ENCODE measurements at regions not wholly inside any gene's neighbourhood (a gene's known extent, or its start where the extent isn't known, plus 50 kb on each side); places are given as distances from the start of the nearest gene placed in this dataset.

DNA sequence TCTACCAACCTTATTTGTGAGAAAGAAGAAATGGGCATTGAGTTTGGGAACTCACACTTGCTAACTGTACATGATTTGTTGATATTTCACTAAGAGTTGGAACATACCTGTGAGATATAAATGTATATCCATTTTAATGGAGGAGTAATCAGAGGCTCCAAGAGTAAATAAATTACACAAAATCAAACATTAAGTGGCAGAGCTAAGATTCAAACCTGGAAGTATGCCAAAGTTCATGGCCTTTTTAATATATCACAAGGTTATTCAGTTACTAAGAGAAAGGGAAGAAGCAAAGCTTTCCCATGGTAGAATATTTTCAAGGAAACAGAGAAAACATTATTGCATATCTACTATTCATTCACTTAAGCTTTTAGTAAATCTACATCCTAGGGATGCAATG is 1641.1 kb downstream of the FAM181B start (continued):
- TF ChIP-seq, protein P1, sequence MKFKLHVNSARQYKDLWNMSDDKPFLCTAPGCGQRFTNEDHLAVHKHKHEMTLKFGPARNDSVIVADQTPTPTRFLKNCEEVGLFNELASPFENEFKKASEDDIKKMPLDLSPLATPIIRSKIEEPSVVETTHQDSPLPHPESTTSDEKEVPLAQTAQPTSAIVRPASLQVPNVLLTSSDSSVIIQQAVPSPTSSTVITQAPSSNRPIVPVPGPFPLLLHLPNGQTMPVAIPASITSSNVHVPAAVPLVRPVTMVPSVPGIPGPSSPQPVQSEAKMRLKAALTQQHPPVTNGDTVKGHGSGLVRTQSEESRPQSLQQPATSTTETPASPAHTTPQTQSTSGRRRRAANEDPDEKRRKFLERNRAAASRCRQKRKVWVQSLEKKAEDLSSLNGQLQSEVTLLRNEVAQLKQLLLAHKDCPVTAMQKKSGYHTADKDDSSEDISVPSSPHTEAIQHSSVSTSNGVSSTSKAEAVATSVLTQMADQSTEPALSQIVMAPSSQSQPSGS (CRISPR knock-in tag; IDR thresholded peaks at IDR 0.05) = no peak
- TF ChIP-seq ZIK1 (CRISPR knock-in tag; IDR thresholded peaks at IDR 0.05; ENCODE audit: borderline replicate concordance, low read depth) = no peak

DNA sequence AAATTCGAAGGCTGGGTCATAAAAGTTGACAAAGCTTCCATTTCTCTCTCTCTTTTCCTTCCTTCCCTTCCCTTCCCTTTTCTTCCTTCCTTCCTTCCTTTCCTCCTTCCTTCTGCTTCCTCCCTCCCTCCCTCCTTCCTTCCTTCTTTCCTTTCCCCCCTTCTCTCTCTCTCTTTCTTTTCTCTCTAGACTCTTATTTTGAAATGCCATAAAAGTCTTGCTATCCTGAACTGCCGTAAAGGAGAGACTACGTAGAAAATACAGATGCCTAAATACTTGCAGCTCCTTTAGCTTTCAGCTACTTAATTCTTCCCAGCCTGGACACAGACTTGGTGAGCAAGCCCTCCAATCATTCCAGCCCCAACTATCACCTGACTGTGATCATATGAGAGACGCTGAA is 1644.4 kb downstream of the FAM181B start:
- no peak for ATAC-seq
- ChIA-PET POLR2A (no interaction called here), CTCF (ENCODE audit: low intra/inter-chr PET ratio, low total read pairs) (no interaction called here)
- TF ChIP-seq ZNF138 (CRISPR knock-in tag; IDR thresholded peaks at IDR 0.05; ENCODE audit: low read depth) (no peak), PPARG (CRISPR knock-in tag; conservative IDR thresholded peaks at IDR 0.05) (no peak), HNRNPLL (IDR thresholded peaks at IDR 0.05; ENCODE audit: low read depth, low read length, poor library complexity, severe bottlenecking) (no peak), ZKSCAN8 (CRISPR knock-in tag; IDR thresholded peaks at IDR 0.05; ENCODE audit: borderline replicate concordance) (no peak), ZFY (CRISPR knock-in tag; IDR thresholded peaks at IDR 0.05) (no peak), GPBP1L1 (CRISPR knock-in tag; IDR thresholded peaks at IDR 0.05) (no peak), ZNF7 (CRISPR knock-in tag; IDR thresholded peaks at IDR 0.05) (no peak), ZNF713 (CRISPR knock-in tag; IDR thresholded peaks at IDR 0.05) (no peak), PCBP1 (IDR thresholded peaks at IDR 0.05; ENCODE audit: borderline replicate concordance, low read depth, low read length) (no peak), ZNF616 (CRISPR knock-in tag; IDR thresholded peaks at IDR 0.05; ENCODE audit: low read depth) (no peak), ZNF879 (CRISPR knock-in tag; IDR thresholded peaks at IDR 0.05) (no peak), FOXA1 (IDR thresholded peaks at IDR 0.05) (no peak), FOXA1 (CRISPR knock-in tag; IDR thresholded peaks at IDR 0.05) (no peak), ELF3 (CRISPR knock-in tag; IDR thresholded peaks at IDR 0.05) (no peak), KDM4B (CRISPR knock-in tag; IDR thresholded peaks at IDR 0.05) (no peak), ZNF782 (CRISPR knock-in tag; IDR thresholded peaks at IDR 0.05; ENCODE audit: borderline replicate concordance) (no peak), MTF2 (CRISPR knock-in tag; IDR thresholded peaks at IDR 0.05; ENCODE audit: borderline replicate concordance) (no peak)
- TF ChIP-seq, protein P2, sequence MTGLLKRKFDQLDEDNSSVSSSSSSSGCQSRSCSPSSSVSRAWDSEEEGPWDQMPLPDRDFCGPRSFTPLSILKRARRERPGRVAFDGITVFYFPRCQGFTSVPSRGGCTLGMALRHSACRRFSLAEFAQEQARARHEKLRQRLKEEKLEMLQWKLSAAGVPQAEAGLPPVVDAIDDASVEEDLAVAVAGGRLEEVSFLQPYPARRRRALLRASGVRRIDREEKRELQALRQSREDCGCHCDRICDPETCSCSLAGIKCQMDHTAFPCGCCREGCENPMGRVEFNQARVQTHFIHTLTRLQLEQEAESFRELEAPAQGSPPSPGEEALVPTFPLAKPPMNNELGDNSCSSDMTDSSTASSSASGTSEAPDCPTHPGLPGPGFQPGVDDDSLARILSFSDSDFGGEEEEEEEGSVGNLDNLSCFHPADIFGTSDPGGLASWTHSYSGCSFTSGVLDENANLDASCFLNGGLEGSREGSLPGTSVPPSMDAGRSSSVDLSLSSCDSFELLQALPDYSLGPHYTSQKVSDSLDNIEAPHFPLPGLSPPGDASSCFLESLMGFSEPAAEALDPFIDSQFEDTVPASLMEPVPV (CRISPR knock-in tag; IDR thresholded peaks at IDR 0.05) = no peak
- no peaks in the 10 kb centered on the region for H4K20me1 ChIP-seq (ENCODE audit: insufficient read depth, low read length)
- 20% methylated on average over 4 of the region's 4 CpGs for WGBS (ENCODE audit: low lambda C conversion rate)
- no peak overlapping the region for H3K4me3 ChIP-seq (replicated peaks in 1 of 3; ENCODE audit: insufficient read depth in 1 of 3, low read depth in 2 of 3, low read length in 3 of 3)
- no peak for DNase-seq (ENCODE audit: low spot score)
- no peak overlapping the region for H3K27ac ChIP-seq (ENCODE audit: extremely low read length, insufficient read depth, low read length)
- no peaks in the 10 kb centered on the region for H3K4me1 ChIP-seq (ENCODE audit: insufficient read depth, low read length)
- no peaks in the 10 kb centered on the region for H3K79me2 ChIP-seq (ENCODE audit: insufficient read depth, low read length)
- H3K9ac ChIP-seq (ENCODE audit: insufficient read depth, low read depth, low read length) = no peak overlapping the region
- FAIRE-seq = no peak
- no peak overlapping the region for H3K4me2 ChIP-seq (ENCODE audit: low read depth, low read length)
- H3K36me3 ChIP-seq (replicated peaks in 1 of 2; ENCODE audit: control insufficient read depth in 1 of 2, insufficient read depth in 2 of 2, low read length in 2 of 2) = no peaks in the 10 kb centered on the region
- no peak overlapping the region for H2AFZ ChIP-seq (ENCODE audit: low read length)
- no TSS peak for BruUV-seq (replicated peaks)
- in situ Hi-C loops (cut with HindIII; ENCODE audit: extremely low pct_ligation_motif_present, low pct_unique_long_range_greater_than_20kb) (no loop called here), intact Hi-C loops (cut with micrococcal nuclease; ENCODE audit: unreplicated experiment) (no loop called here)
- H3K9me3 ChIP-seq (ENCODE audit: low read length) = no peaks in the 10 kb centered on the region
- no peaks in the 10 kb centered on the region for H3K27me3 ChIP-seq (ENCODE audit: control insufficient read depth in 1 of 2, insufficient read depth in 2 of 2, low read length in 2 of 2)
